GM21381 (cell line): ENCODE measurements at regions not wholly inside any gene's neighbourhood (a gene's known extent, or its start where the extent isn't known, plus 50 kb on each side); places are given as distances from the start of the nearest gene placed in this dataset.
"Not testable (repeated sequence)": the region's sequence is repeated elsewhere in the genome, so short reads cannot be mapped to it uniquely, and the experiment has no call there.

Source experiments
- ATAC-seq: cut with Tn5 transposase; IDR thresholded peaks from one replicate; pipeline ENCODE4 v1.9.1; 2021; ENCODE audit warnings: mild to moderate bottlenecking, moderate library complexity; ENCODE audit not compliant: unreplicated experiment

DNA sequence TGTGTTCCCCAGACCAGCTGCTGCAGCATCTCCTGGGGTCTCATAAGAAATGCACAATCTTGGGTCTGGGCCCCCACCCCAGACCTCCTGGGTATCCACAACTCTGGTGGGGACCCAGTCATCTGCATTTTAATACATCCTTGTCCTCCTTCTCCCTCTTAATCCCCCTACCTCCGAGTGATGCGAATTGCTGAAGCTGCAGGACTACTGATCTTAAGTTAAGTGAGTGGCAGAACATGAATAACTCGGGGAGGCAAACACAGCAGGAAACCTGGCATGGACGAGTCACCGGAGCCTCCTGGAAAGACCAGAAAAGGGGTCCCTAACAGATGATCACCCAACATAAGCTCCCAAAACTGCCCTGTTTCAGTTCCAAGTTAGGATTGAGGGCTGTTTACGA lies 283.2 kb upstream of the MGAT5 start:
- ATAC-seq, result no peak

GRCh38 chr2:133972297-133972696 lies 281.6 kb upstream of the MGAT5 start:
- no peak for ATAC-seq

DNA sequence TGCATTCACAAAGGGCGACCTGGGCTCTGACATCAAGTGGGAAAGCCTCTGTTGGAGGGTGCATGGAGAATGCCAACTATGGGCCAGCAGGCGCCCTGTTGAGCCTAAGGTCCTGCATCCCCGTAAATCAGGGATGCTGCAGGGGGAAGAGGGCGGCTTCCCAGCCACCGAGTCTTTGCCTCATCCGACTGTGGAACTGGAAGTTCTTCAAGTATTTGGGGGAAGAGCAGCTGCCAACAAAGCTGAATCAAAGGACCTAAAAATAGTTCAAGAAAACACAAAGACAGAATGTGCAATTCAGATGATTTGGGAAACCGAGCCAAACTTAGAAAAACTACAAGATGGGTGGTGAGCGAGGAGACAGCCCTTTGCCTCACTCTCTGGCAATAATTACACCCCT lies 281.1 kb upstream of the MGAT5 start:
- no peak for ATAC-seq

GRCh38 chr2:133974353-133974752 lies 279.5 kb upstream of the MGAT5 start:
- ATAC-seq, result no peak

DNA sequence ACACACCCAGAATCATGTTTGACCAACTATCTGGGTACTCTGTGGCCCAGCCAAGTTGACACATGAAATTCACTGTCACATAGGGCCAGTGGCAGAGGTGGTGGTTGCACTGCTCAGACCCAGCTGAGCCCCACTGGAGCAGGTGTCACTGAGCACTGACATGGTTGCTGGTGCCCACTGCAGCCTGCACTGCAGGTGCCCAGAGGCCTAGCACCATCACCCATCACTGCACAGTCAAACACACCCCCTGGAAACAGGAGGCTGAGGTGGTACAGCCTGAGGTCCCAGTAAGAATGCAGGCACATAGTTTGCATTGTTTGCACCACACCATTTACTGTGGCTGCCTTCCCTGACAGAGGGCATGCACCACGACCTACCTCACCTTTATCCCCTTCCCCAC lies 278.7 kb upstream of the MGAT5 start:
- ATAC-seq, result no peak

DNA sequence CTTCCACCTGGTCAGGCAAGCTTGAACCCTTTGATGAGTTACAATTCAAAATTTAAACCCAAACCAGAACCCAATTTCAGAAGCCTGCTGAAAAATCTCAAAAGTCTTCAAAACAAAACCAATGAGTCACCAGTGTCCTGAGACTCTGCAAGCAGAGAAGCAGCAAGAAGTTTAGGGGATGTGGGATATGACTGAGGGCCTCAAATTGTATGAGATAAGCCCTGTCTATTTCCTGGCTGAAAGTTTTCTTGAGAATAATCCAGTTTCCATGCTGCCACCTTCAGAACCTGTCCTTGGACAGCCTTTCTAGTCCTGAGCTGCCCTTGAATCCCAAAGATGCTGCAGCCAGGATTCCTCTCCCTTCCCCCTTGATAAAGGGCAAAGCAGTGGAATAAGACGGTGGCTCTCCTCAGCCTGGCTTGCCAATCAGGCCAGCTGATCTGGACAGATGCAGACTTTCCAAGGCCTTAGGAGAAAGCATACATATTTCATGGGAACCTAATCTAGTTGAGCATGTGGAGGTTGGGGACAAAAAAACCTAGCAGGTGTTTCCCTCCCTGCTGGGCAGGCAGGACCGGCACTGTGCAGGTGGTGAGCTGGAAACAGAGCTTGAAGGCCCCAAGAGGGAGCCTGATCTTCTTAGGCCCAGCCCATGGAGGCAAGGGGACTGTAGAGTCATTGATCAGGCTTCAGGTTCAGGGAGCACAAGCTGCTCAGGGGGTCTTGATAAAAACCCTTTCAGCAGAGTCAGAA lies 278.0 kb upstream of the MGAT5 start:
- no peak for ATAC-seq

GRCh38 chr2:133976659-133977058 lies 277.2 kb upstream of the MGAT5 start:
- no peak for ATAC-seq

DNA sequence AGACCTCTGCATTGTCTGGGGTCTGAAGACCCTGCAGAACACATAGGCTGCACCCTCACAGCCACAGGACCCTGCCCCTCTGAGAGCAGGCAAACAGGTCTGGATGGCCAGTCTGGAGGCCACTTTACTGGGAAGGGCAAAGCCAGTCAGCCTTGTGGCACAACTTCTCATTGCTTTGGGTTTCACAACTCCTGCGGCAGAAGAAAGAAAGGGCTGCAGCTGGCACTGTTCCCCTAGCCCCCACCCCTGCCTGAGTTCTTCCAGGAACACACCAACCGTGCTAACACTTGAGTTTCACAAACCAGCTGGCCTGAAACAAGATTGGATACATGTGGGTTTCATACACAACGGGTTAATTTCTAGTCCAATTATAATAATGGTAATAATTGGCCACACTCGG lies 276.5 kb upstream of the MGAT5 start:
- no peak for ATAC-seq

DNA sequence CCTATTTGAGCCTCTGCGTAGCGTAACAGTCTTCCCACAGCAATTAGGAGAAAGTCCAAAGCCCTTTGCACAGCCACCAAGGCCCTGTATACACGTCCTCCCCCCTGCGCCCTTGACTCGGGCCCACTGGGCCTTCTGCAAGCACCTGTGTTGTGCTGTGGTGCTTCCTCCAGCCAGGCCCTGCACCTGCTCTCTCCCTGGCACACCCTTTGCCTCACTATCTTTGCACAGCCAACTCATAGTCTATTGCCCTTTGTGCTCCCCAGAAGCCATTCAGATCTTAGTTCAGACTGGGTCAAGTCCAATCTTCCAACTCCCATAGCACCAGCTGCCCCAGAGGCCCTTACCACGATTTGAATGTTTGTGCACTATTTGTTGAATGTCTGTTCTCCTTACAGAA lies 271.6 kb upstream of the MGAT5 start:
- no peak for ATAC-seq

DNA sequence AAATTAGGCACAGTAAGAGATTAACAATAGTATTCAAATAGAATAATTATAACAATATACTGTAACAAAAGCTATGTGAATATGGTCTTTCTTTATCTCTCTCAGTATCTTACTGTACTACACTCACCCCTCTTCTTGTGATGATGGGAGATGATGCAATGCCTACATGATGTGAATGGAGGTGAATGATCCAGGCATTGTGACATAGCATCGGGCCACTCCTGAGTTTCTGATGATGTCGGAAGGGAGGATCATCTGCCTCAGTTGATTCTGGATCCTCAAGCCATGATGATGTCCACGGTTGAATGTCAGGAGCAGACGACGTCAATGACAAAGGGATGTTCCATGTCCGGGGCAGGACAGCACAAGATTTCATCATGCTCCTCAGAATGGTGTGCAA lies 268.3 kb upstream of the MGAT5 start:
- no peak for ATAC-seq

- ATAC-seq, result no peak
Observed at GRCh38 chr2:133986081-133986837, 267.6 kb upstream of the MGAT5 start.

DNA sequence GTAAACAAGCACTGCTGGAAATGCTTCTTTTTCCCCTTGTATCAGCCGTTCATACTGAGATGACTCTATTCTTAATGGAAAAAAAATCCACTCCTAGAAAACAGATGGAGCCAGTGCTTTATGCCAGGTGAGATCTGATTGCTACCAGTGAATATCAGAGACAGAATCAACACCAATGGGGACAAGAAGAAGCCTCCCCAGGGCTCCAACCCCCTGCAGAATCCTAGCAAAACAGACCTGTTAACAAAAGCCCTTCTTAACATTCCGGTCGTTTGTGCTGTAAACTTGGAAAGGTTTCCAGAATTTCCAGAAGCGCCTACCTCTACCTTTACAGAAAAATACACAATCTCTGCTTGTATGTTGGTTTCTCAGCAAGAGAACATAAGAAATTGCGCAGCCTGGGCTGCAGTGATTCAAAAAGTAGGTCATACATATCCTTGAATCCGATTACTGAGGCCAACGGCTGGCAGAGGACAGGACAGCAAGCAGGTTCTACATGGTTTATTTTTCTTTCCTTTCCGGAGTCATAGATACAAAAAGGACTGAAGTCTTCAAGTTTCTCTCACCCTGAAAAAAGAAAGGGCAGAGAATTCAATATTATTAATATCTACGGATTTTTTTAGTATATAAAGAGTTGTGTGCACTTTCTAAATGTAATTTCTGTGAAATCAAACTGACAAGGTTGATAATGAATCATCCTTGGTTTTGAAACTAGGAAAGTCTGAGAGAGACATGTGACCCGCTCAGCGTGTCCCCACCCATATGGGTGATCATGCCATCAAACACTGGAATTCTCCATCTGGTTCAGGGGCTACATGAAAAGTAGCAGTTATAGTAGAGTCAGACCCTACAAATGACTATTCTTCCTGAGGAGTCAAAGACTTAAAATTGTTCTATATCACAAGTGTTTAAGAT lies 266.7 kb upstream of the MGAT5 start:
- no peak for ATAC-seq

DNA sequence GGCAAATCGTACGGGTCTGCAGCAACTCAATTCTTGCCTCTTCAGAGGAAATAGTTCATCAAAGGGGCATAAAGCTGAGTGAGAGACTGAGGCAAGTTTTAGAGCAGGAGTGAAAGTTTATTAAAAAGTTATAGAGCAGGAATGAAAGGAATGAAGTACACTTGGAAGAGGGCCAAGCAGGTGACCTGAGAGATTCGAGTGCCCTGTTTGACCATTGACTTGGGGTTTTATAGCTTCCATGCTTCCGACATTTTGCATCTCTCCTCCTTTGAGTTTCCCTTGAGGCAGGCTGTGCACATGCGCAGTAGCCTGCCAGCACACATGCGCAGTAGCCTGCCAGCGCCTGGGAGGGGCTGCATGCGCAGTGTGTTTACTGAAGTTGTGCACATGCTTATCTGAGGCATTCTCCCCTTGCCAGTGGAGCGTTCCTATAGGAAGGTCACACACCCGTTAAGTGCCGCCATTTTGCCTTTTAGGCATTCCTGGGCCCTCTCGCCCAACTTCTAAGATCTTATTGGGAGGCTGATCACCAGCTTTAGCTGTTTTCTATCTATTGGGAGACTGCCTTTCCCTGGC lies 265.5 kb upstream of the MGAT5 start:
- ATAC-seq, result no peak

DNA sequence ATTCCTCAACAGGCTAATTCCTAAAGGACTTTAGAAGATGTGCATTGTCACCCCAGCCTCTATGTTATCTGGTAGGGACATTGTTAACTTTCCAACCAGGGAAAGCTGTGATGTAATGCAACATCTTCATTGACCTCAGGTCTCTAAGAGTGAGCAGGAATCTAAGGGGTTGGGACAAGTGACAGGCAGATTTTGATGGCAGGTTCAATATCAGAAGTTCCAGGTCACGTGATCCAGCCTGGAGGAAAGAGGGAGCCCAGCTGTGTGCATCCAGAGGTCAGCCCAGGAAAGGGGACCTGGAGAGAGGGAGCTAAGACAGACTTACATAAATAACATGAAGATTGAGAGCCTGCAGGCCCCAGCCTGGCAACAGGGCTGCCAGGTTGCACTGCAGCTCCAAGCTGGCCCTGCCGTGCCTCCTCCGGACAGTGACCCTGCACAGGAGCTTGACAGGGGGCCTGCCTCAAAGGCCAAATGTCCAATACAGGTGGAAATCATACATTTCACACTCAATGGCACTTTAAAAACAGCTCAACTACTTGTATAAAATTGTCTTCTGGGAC lies 262.2 kb upstream of the MGAT5 start:
- ATAC-seq, result no peak

DNA sequence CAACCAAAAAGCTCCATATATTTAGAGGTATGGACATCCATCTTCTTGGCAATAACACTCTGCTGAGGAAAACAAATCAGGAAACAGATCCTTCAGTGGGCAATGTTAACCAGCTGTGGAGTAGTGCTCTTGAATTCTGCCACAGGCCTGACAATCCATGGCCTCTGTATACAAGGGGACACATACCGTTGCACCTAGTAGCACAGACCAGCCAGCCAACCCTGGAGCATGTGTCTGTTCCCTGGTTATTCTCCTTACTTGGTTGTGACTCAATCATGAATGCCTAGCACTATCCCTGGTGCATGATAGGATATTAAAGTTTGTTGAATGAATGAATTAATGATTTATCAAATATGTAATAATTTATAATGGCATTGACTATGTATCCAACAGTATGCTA lies 261.4 kb upstream of the MGAT5 start:
- no peak for ATAC-seq

DNA sequence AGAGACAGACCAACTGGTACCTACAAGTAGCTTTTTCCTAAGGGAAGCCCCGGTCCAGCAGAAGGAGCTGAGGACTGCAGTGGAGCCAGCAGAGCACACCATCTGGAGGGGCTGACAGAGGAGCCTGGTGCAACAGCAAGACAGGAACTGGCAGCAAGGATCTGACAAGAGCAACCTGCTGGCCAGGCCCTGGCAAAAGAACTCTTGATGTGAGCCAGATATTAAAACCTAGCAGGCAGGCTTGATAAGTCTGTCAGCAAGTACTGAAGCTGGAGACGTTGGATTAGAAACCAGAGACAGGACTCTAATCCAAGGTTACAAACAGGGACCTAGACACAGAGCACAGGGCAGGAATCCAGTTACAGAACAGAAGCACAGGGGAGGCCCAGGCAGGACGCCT lies 260.7 kb upstream of the MGAT5 start:
- no peak for ATAC-seq

DNA sequence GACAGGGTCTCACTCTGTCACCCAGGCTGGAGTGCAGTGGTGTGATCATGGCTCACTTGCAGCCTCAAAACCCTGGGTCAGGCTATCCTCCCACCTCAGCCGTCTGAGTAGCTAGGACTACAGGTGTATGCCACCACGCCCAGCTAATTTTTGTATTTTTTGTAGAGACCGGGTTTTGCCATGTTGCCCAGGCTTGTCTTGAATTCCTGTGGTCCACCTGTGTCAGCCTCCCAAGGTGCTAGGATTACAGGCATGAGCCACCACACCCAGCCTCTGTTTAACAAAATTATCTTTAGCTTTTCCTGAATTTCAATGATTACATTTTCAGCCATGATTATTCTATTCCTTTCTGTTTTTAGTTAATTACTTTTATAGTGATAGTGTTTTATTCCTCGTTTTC lies 255.1 kb upstream of the MGAT5 start:
- ATAC-seq, result not testable (repeated sequence)

DNA sequence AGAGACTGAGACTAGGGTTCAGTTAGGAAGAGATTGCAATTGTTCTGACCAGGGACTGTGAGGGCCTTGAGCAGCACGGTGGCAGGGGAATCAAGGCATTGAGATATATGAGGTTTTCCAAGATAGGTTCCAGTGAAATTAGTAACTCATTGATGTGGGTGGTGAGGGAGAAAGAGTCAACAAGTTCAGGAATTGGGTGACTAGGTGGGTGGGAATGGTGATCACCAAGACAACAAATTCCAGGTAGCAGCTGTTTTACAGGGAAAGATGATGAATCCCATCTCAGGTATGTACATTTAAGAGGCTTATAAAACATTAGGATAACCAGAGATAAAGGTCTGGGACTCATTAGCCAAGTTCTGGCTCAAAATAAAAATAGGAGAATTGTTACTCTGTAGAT lies 251.5 kb upstream of the MGAT5 start:
- ATAC-seq, result no peak

- no peak for ATAC-seq
Observed at GRCh38 chr2:134002921-134003320, 251.0 kb upstream of the MGAT5 start.

GRCh38 chr2:134004467-134004866 lies 249.4 kb upstream of the MGAT5 start:
- ATAC-seq, result no peak

DNA sequence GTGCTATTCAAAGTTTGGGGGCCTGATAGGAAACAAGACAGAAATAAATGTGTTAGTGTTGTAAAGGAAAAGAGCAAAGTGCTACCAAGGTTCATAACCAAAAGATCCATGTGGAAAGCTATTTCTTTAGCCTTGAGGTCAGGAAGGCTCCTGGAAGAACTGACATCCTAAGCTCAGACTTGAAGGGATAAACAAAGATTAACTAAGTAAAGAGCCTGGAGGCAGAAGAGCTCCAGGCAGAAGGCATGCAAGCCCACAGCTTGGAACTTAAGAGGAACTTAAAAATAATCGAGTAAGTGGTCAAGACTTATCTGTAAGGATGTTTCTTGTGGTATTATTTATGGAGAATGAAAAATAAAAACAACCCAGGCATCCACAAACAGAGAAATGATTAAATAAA lies 245.0 kb upstream of the MGAT5 start:
- ATAC-seq, result no peak
